ENCODE measurements at regions not wholly inside any gene's neighbourhood (a gene's known extent, or its start where the extent isn't known, plus 50 kb on each side); places are given as distances from the start of the nearest gene placed in this dataset.

DNA sequence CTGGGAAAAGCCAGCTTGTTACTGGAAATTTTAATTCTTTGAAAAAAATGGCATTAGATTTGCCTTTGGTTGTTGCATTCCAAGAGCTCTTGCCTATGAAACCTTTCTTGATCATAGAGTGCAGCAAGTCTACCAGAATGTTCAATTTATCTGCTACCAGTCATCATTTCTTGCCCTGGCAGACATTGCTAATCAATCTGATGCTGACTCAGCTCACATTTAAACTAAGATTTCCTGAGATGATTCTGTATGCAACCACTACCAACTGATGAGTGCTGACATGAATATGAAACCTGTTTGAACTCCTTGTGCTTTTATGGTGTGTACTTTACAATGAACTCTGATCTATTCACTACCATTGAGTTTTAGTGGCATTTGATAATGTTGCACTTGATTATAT lies 166.5 kb upstream of the SALL1 start:
- H3K27me3 Mint-ChIP-seq = peaks cover 36% of the 10 kb centered on the region
- TF ChIP-seq, protein P1, sequence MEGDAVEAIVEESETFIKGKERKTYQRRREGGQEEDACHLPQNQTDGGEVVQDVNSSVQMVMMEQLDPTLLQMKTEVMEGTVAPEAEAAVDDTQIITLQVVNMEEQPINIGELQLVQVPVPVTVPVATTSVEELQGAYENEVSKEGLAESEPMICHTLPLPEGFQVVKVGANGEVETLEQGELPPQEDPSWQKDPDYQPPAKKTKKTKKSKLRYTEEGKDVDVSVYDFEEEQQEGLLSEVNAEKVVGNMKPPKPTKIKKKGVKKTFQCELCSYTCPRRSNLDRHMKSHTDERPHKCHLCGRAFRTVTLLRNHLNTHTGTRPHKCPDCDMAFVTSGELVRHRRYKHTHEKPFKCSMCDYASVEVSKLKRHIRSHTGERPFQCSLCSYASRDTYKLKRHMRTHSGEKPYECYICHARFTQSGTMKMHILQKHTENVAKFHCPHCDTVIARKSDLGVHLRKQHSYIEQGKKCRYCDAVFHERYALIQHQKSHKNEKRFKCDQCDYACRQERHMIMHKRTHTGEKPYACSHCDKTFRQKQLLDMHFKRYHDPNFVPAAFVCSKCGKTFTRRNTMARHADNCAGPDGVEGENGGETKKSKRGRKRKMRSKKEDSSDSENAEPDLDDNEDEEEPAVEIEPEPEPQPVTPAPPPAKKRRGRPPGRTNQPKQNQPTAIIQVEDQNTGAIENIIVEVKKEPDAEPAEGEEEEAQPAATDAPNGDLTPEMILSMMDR (IDR thresholded peaks at IDR 0.05; ENCODE audit: unreplicated experiment) = no peak

DNA sequence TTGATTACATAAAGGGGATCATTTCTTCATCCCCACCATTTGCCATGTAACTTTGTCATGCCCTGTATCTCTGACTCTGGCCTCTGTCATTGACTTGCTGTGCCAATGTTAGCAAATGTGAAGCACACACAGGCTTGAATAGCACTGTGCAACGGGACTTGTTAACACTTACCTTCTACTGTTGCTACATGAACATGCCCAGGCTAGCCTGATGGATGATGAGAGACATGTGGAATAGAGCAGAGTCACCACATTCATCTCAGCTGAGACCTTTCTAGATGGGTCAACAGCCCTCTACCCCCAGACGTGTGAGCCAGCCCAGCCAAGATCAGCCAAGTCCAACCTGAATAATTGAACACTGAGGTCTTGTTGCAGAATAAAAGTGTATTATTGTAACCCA lies 162.1 kb upstream of the SALL1 start:
- Mint-ChIP-seq H3K27me3 (peaks cover 22% of the 10 kb centered on the region), H3K27ac (no peak overlapping the region), H3K36me3 (ENCODE audit: insufficient read depth) (peaks cover 2% of the 10 kb centered on the region), H3K9me3 (ENCODE audit: low read depth) (peaks cover 9% of the 10 kb centered on the region), H3K4me3 (ENCODE audit: low read depth) (no peak overlapping the region), H3K4me1 (ENCODE audit: low read depth) (no peaks in the 10 kb centered on the region)
- DNase-seq (ENCODE audit: low spot score, unreplicated experiment) = no peak
- TF ChIP-seq, protein P1 (IDR thresholded peaks at IDR 0.05; ENCODE audit: unreplicated experiment) = no peak

More for the DNA sequence above, 166.5 kb upstream of the SALL1 start:
- Mint-ChIP-seq H3K4me3 (ENCODE audit: low read depth) (no peak overlapping the region), H3K4me1 (ENCODE audit: low read depth) (no peaks in the 10 kb centered on the region), H3K27ac (no peak overlapping the region), H3K36me3 (ENCODE audit: insufficient read depth) (peaks cover 2% of the 10 kb centered on the region), H3K9me3 (ENCODE audit: low read depth) (peaks cover 10% of the 10 kb centered on the region)
- no peak for DNase-seq (ENCODE audit: low spot score, unreplicated experiment)

DNA sequence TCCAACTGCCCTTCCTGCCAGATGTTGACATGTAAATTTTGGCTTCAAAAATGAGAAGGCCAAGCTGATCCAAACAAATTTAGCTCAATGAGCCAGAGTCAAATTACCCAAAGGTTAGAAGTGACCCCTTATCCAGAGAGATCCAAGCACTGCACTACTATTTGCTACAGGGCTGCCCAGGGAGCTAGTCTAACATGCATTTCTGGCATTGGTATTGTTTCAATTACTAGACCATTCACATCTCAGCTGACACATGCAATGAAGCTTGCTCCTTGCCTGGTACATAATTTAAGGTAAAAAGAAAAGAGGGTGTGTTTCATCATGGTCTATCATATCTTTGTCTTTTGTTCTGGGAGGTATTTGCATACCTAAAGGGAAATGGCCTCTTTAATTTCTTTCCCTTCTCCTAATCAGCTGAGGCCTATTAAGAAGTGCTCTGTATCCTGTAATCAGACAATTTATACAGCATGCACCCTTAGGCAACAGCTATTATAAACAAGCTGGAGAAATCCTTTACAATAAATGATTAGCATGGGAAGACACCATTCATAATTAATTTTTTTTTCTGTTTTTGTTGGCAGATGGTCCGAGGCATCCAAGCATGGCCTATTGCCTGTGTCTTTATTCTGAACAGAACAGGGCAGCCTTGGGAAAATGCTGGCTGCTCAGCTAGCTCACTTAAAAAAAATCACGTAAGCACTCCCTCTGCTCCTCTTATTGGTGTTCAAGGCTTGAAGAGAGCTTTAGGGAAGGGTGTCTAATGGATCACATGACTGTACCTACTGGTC lies 161.5 kb upstream of the SALL1 start:
- TF ChIP-seq, protein P1 (IDR thresholded peaks at IDR 0.05; ENCODE audit: unreplicated experiment) = no peak
- no peak for DNase-seq (ENCODE audit: low spot score, unreplicated experiment)
- H3K9me3 Mint-ChIP-seq (ENCODE audit: low read depth) = peaks cover 7% of the 10 kb centered on the region
- H3K36me3 Mint-ChIP-seq (ENCODE audit: insufficient read depth) = peaks cover 2% of the 10 kb centered on the region
- H3K4me1 Mint-ChIP-seq (ENCODE audit: low read depth) = no peaks in the 10 kb centered on the region
- no peak overlapping the region for H3K27ac Mint-ChIP-seq
- H3K27me3 Mint-ChIP-seq = peaks cover 20% of the 10 kb centered on the region
- H3K4me3 Mint-ChIP-seq (ENCODE audit: low read depth) = no peak overlapping the region

DNA sequence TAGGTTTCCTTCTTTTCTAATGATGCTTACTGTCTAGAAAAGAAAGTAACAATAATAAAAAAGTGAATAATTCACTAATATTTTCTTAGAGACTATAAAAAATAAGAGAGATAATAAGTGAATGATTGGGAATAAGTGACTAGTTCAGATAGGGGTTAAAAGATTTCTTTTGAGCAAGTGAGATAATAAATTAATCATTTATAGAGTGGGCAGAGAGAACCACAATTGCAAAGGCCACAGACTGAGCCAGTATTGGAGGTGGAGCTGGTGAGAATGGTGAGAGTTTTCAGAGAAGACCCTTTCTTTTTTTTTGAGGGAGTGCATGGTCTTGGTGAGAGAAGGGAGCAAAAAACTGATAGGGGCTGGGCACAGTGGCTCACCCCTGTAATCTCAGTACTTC lies 159.1 kb upstream of the SALL1 start:
- H3K27me3 Mint-ChIP-seq = peaks cover 27% of the 10 kb centered on the region
- TF ChIP-seq, protein P1 (IDR thresholded peaks at IDR 0.05; ENCODE audit: unreplicated experiment) = no peak
- H3K36me3 Mint-ChIP-seq (ENCODE audit: insufficient read depth) = peaks cover 2% of the 10 kb centered on the region
- no peak overlapping the region for H3K4me3 Mint-ChIP-seq (ENCODE audit: low read depth)
- peaks cover 7% of the 10 kb centered on the region for H3K9me3 Mint-ChIP-seq (ENCODE audit: low read depth)
- no peak for DNase-seq (ENCODE audit: low spot score, unreplicated experiment)
- no peak overlapping the region for H3K27ac Mint-ChIP-seq
- H3K4me1 Mint-ChIP-seq (ENCODE audit: low read depth) = no peaks in the 10 kb centered on the region

DNA sequence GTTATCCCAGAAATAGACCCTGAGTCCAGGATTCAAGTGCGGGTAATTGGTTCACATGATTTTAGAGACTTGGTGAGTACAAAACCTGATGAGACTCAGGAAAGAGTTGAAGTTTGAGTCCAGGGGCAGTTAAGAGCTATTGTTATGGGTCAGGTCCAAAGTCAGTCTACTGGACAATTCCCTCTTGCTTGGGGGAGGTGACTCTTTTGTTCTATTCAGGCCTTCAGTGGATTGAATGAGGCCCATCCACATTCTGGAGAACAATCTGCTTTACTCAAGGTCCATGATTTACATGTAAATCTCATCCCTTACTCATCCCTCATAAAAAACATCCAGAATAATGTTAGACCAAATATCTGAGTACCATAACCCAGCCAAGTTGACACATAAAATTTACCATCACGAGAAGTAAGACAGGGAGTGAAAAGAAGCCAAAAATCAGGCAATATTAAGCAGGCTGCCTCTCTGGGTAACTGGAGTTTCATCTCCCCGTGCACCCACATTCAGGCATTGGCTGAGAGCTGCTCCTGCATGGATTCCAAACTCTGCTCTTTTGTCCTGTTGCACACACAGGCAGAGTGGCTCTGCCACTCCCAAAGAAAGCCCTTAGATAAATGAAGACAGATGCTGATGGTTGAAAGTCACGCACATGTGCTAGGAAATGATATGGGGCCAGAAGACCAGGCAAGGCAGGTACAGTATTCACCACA lies 156.0 kb upstream of the SALL1 start:
- DNase-seq (ENCODE audit: low spot score, unreplicated experiment) = no peak
- TF ChIP-seq, protein P1 (IDR thresholded peaks at IDR 0.05; ENCODE audit: unreplicated experiment) = no peak
- no peak overlapping the region for H3K4me3 Mint-ChIP-seq (ENCODE audit: low read depth)
- no peak overlapping the region for H3K27ac Mint-ChIP-seq
- no peaks in the 10 kb centered on the region for H3K36me3 Mint-ChIP-seq (ENCODE audit: insufficient read depth)
- no peaks in the 10 kb centered on the region for H3K4me1 Mint-ChIP-seq (ENCODE audit: low read depth)
- H3K27me3 Mint-ChIP-seq = peaks cover 34% of the 10 kb centered on the region
- H3K9me3 Mint-ChIP-seq (ENCODE audit: low read depth) = no peaks in the 10 kb centered on the region
